ENCODE measurements at regions not wholly inside any gene's neighbourhood (a gene's known extent, or its start where the extent isn't known, plus 50 kb on each side); places are given as distances from the start of the nearest gene placed in this dataset.

- no peaks in the 10 kb centered on the region for H3K9me3 ChIP-seq (ENCODE audit: control insufficient read depth in 4 of 4, low read length in 3 of 4)
- DNase-seq (ENCODE audit: low spot score): no peak
- WGBS: 59% methylated on average over 3 of the region's 3 CpGs
- H3K9ac ChIP-seq (ENCODE audit: low read depth in 1 of 2, low read length in 2 of 2): no peak overlapping the region
- no peaks in the 10 kb centered on the region for H3K4me1 ChIP-seq (ENCODE audit: control insufficient read depth in 4 of 4, insufficient read depth in 4 of 4, low read length in 3 of 4)
- no peaks in the 10 kb centered on the region for H3K27me3 ChIP-seq (ENCODE audit: control insufficient read depth in 4 of 4, insufficient read depth in 4 of 4, low read length in 3 of 4)
- no peak for TF ChIP-seq GABPA (IDR thresholded peaks at IDR 0.05 in 1 of 2, conservative IDR thresholded peaks at IDR 0.05 in 1 of 2)
- TF ChIP-seq REST (IDR thresholded peaks at IDR 0.05): no peak
- no peak for TF ChIP-seq TAF1 (conservative IDR thresholded peaks at IDR 0.05)
- no peak overlapping the region for H3K27ac ChIP-seq (ENCODE audit: low read depth in 1 of 2, low read length in 2 of 2)
- H3K36me3 ChIP-seq (ENCODE audit: control insufficient read depth in 4 of 4, insufficient read depth in 3 of 4, low read depth in 1 of 4, low read length in 3 of 4): no peaks in the 10 kb centered on the region
- no peak overlapping the region for H3K4me3 ChIP-seq (ENCODE audit: low read depth in 1 of 3, low read length in 3 of 3)
Observed at GRCh38 chr2:116329280-116329679, 1485.2 kb upstream of the DDX18 start.

- Histone ChIP-seq H3K9me3 (ENCODE audit: control insufficient read depth in 4 of 4, low read length in 3 of 4) (no peaks in the 10 kb centered on the region), H3K27me3 (ENCODE audit: control insufficient read depth in 4 of 4, insufficient read depth in 4 of 4, low read length in 3 of 4) (no peaks in the 10 kb centered on the region), H3K4me3 (ENCODE audit: low read depth in 1 of 3, low read length in 3 of 3) (no peak overlapping the region), H3K9ac (ENCODE audit: low read depth in 1 of 2, low read length in 2 of 2) (no peak overlapping the region), H3K27ac (ENCODE audit: low read depth in 1 of 2, low read length in 2 of 2) (no peak overlapping the region), H3K4me1 (ENCODE audit: control insufficient read depth in 4 of 4, insufficient read depth in 4 of 4, low read length in 3 of 4) (no peaks in the 10 kb centered on the region), H3K36me3 (ENCODE audit: control insufficient read depth in 4 of 4, insufficient read depth in 3 of 4, low read depth in 1 of 4, low read length in 3 of 4) (no peaks in the 10 kb centered on the region)
- TF ChIP-seq GABPA (IDR thresholded peaks at IDR 0.05 in 1 of 2, conservative IDR thresholded peaks at IDR 0.05 in 1 of 2) (no peak), FOXA2 (IDR thresholded peaks at IDR 0.05) (no peak), HNF4A (conservative IDR thresholded peaks at IDR 0.05) (no peak), JUND (IDR thresholded peaks at IDR 0.05) (no peak), YY1 (IDR thresholded peaks at IDR 0.05) (no peak), FOXA1 (IDR thresholded peaks at IDR 0.05) (no peak), CTCF (IDR thresholded peaks at IDR 0.05; ENCODE audit: low read depth, low read length, missing input control) (no peak), RXRA (IDR thresholded peaks at IDR 0.05) (no peak), MAX (IDR thresholded peaks at IDR 0.05) (no peak), NR2F2 (IDR thresholded peaks at IDR 0.05) (no peak), REST (IDR thresholded peaks at IDR 0.05) (no peak), TAF1 (conservative IDR thresholded peaks at IDR 0.05) (no peak), HNF4G (IDR thresholded peaks at IDR 0.05) (no peak), ZBTB33 (IDR thresholded peaks at IDR 0.05) (no peak), ATF3 (IDR thresholded peaks at IDR 0.05) (no peak)
- no peak for DNase-seq (ENCODE audit: low spot score)
- WGBS: 77% methylated on average over 2 of the region's 2 CpGs
Observed at GRCh38 chr2:116340690-116341089, 1473.8 kb upstream of the DDX18 start.
